Endodermal cell (in vitro differentiated cells): ENCODE measurements at regions not wholly inside any gene's neighbourhood (a gene's known extent, or its start where the extent isn't known, plus 50 kb on each side); places are given as distances from the start of the nearest gene placed in this dataset.
"Not testable (repeated sequence)": the region's sequence is repeated elsewhere in the genome, so short reads cannot be mapped to it uniquely, and the experiment has no call there.

ENCODE experiments used
- DNase-seq: peaks from one replicate; pipeline ENCODE4 v3.0.0-alpha.2; 2017
- H3K27ac ChIP-seq: 2 replicates; pipeline ENCODE4 v1.5.1; 2013; ENCODE audit warnings: mild to moderate bottlenecking, low read depth, low read length, moderate library complexity
- H3K27me3 ChIP-seq: 2 replicates; pipeline ENCODE4 v1.6.1; 2013; ENCODE audit warnings: mild to moderate bottlenecking, low read length, moderate library complexity; ENCODE audit not compliant: insufficient read depth, control insufficient read depth, poor library complexity, severe bottlenecking
- H3K36me3 ChIP-seq: 2 replicates; pipeline ENCODE4 v1.7.0; 2013; ENCODE audit warnings: mild to moderate bottlenecking, low read length, moderate library complexity; ENCODE audit not compliant: control insufficient read depth, insufficient read depth
- H3K4me1 ChIP-seq: one replicate; pipeline ENCODE4 v1.7.0; 2013; ENCODE audit warnings: low read length; ENCODE audit not compliant: control insufficient read depth, insufficient read depth
- H3K4me3 ChIP-seq: 2 replicates; pipeline ENCODE4 v1.5.1; 2013; ENCODE audit warnings: mild to moderate bottlenecking, low read length, moderate library complexity
- H3K9ac ChIP-seq: 2 replicates; pipeline ENCODE4 v1.6.1; 2013; ENCODE audit warnings: mild to moderate bottlenecking, low read length, moderate library complexity; ENCODE audit not compliant: poor library complexity, severe bottlenecking; ENCODE audit errors: extremely low read depth
- H3K9me3 ChIP-seq: 2 replicates; pipeline ENCODE4 v1.6.1; 2013; ENCODE audit warnings: mild to moderate bottlenecking, low read length, moderate library complexity; ENCODE audit not compliant: control insufficient read depth
- H3K27ac Mint-ChIP-seq: 2 replicates; pipeline ENCODE4 v1.8.0; 2020; ENCODE audit warnings: mixed read lengths
- H3K27me3 Mint-ChIP-seq: 2 replicates; pipeline ENCODE4 v1.8.0; 2021; ENCODE audit warnings: mild to moderate bottlenecking, mixed read lengths; ENCODE audit not compliant: insufficient read depth
- H3K36me3 Mint-ChIP-seq: 2 replicates; pipeline ENCODE4 v1.8.0; 2020; ENCODE audit warnings: low read depth, mixed read lengths
- H3K4me1 Mint-ChIP-seq: 2 replicates; pipeline ENCODE4 v1.8.0; 2020; ENCODE audit warnings: mixed read lengths
- H3K4me3 Mint-ChIP-seq: 2 replicates; pipeline ENCODE4 v1.8.0; 2020; ENCODE audit warnings: mild to moderate bottlenecking, moderate library complexity, mixed read lengths
- H3K9me3 Mint-ChIP-seq: 2 replicates; pipeline ENCODE4 v1.8.0; 2020; ENCODE audit warnings: mild to moderate bottlenecking, mixed read lengths
- WGBS, 2 experiments: methylation state at CpG; one replicate each; pipeline versions ENCODE4 v1.1.5 to v1.1.7; 2013; ENCODE audit warnings: missing lambda C conversion rate in 2 of 2, mixed read lengths in 1 of 2; ENCODE audit not compliant: insufficient coverage in 1 of 2, insufficient read length in 1 of 2; 5-methylcytosine and 5-hydroxymethylcytosine counted together
- TF ChIP-seq, protein P1 (sequence below): fragments of 200-600 bp; sonication (generic); conservative IDR thresholded peaks from 2 replicates; pipeline ENCODE4 v1.5.0; 2021; ENCODE audit warnings: antibody characterized with exemption, mild to moderate bottlenecking

DNA sequence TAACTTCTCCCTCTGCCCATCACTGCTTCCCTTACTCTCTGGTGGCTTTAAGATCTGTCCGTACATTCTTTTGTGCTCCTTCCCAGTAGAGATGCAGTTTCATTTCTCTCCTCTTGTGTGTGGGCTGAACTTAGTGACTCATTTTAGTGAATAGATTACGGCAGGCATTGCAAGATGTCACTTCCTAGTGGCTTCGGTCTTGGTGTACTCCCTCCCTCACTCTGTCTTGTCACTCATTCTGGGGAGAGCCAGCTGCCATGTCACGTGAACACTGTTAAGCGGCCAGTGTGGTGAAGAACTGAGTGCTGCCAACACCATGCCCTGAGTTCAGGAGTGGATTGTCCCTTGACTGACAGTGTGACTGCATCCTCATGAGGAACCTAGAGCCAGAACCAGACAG, 115.9 kb downstream of the OTOR start:
- TF ChIP-seq, protein P1, sequence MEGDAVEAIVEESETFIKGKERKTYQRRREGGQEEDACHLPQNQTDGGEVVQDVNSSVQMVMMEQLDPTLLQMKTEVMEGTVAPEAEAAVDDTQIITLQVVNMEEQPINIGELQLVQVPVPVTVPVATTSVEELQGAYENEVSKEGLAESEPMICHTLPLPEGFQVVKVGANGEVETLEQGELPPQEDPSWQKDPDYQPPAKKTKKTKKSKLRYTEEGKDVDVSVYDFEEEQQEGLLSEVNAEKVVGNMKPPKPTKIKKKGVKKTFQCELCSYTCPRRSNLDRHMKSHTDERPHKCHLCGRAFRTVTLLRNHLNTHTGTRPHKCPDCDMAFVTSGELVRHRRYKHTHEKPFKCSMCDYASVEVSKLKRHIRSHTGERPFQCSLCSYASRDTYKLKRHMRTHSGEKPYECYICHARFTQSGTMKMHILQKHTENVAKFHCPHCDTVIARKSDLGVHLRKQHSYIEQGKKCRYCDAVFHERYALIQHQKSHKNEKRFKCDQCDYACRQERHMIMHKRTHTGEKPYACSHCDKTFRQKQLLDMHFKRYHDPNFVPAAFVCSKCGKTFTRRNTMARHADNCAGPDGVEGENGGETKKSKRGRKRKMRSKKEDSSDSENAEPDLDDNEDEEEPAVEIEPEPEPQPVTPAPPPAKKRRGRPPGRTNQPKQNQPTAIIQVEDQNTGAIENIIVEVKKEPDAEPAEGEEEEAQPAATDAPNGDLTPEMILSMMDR: no peak
- Mint-ChIP-seq H3K27me3 (no peaks in the 10 kb centered on the region), H3K27ac (no peak overlapping the region), H3K4me1 (no peaks in the 10 kb centered on the region), H3K4me3 (no peak overlapping the region), H3K9me3 (no peaks in the 10 kb centered on the region), H3K36me3 (no peaks in the 10 kb centered on the region)
- Histone ChIP-seq H3K4me1 (no peaks in the 10 kb centered on the region), H3K9ac (no peak overlapping the region), H3K9me3 (no peaks in the 10 kb centered on the region), H3K27me3 (no peaks in the 10 kb centered on the region), H3K4me3 (no peak overlapping the region), H3K27ac (no peak overlapping the region), H3K36me3 (no peaks in the 10 kb centered on the region)
- no peak for DNase-seq
- WGBS, 2 experiments: 90 to 95% methylated on average over 4 to 5 of the region's 5 CpGs

GRCh38 chr20:16864963-16865362, 116.8 kb downstream of the OTOR start:
- no peak for DNase-seq
- H3K27me3 Mint-ChIP-seq: no peaks in the 10 kb centered on the region
- no peak overlapping the region for H3K27ac Mint-ChIP-seq
- H3K4me3 Mint-ChIP-seq: no peak overlapping the region
- no peaks in the 10 kb centered on the region for H3K27me3 ChIP-seq
- no peak overlapping the region for H3K27ac ChIP-seq
- H3K4me3 ChIP-seq: no peak overlapping the region
- H3K36me3 ChIP-seq: no peaks in the 10 kb centered on the region
- no peaks in the 10 kb centered on the region for H3K9me3 Mint-ChIP-seq
- no peak overlapping the region for H3K9ac ChIP-seq
- TF ChIP-seq, protein P1: no peak
- no peaks in the 10 kb centered on the region for H3K4me1 ChIP-seq
- no peaks in the 10 kb centered on the region for H3K9me3 ChIP-seq
- 93% methylated on average over 1 of the region's 1 CpG; no CpG with 5 or more reads in 1 of the 2 experiments for WGBS, 2 experiments
- no peaks in the 10 kb centered on the region for H3K36me3 Mint-ChIP-seq
- no peaks in the 10 kb centered on the region for H3K4me1 Mint-ChIP-seq

DNA sequence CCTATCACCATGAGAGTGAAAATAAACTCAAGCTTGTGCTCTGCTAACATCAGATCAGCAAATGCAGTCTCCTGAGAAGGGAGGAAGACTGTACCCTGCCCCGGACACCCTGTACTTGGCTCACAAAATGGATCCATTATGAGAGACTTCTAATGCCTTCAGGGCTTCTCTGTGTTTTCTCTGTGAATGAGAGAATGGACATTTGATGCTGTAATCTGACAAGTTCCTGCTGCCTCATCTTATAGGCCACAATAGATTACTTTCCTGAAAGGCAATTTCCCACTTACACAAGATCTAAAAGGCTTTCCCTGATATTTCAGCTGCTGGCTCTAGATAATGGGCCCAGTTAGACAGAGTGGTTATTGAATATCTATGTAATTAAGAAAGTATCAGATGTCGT, 117.2 kb downstream of the OTOR start:
- H3K27me3 Mint-ChIP-seq: no peaks in the 10 kb centered on the region

DNA sequence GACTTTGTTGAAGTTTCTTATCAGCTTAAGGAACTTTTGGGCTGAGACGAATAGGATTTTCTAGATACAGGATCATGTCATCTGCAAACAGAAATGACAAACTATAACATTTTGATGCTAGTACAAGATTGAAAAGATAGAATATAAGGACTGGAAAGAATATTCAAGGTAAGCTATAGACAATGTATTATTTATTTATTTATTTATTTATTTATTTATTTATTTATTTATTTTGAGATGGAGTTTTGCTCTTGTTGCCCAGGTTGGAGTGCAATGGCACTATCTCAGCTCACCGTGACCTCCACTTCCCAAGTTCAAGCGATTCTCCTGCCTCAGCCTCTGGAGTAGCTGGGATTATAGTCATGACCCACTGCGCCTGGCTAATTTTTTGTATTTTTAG, 125.0 kb downstream of the OTOR start:
- not testable (repeated sequence) for H3K9ac ChIP-seq, H3K27ac Mint-ChIP-seq, H3K36me3 Mint-ChIP-seq, H3K4me3 Mint-ChIP-seq, H3K9me3 Mint-ChIP-seq, H3K4me1 ChIP-seq, H3K27me3 ChIP-seq, H3K27ac ChIP-seq, H3K4me1 Mint-ChIP-seq, H3K27me3 Mint-ChIP-seq, H3K4me3 ChIP-seq, DNase-seq, H3K36me3 ChIP-seq, H3K9me3 ChIP-seq
- 98 to 100% methylated on average over 3 to 4 of the region's 4 CpGs for whole genome bisulfite sequencing, 2 experiments

More for the DNA sequence above, 117.2 kb downstream of the OTOR start:
- Mint-ChIP-seq H3K9me3 (no peaks in the 10 kb centered on the region), H3K27ac (no peak overlapping the region), H3K4me1 (no peaks in the 10 kb centered on the region), H3K36me3 (no peaks in the 10 kb centered on the region), H3K4me3 (no peak overlapping the region)
- H3K27ac ChIP-seq: no peak overlapping the region
- H3K9me3 ChIP-seq: no peaks in the 10 kb centered on the region
- no peaks in the 10 kb centered on the region for H3K4me1 ChIP-seq
- WGBS, 2 experiments: 83% methylated on average over 2 of the region's 2 CpGs; no CpG with 5 or more reads in 1 of the 2 experiments
- no peaks in the 10 kb centered on the region for H3K36me3 ChIP-seq
- no peak overlapping the region for H3K9ac ChIP-seq
- no peaks in the 10 kb centered on the region for H3K27me3 ChIP-seq
- H3K4me3 ChIP-seq: no peak overlapping the region
- TF ChIP-seq, protein P1: no peak
- DNase-seq: no peak
